BLaER1 (cell line): ENCODE measurements at regions not wholly inside any gene's neighbourhood (a gene's known extent, or its start where the extent isn't known, plus 50 kb on each side); places are given as distances from the start of the nearest gene placed in this dataset.

Experiments
- H3K27ac ChIP-seq: shearing (Covaris generic); formaldehyde crosslinking; 2 replicates; pipeline ENCODE4 v1.8.1; 2022
- H3K27me3 ChIP-seq: shearing (Covaris generic); formaldehyde crosslinking; 2 replicates; pipeline ENCODE4 v1.8.1; 2022
- H3K36me3 ChIP-seq: shearing (Covaris generic); formaldehyde crosslinking; 2 replicates; pipeline ENCODE4 v1.8.1; 2022
- H3K4me1 ChIP-seq: shearing (Covaris generic); formaldehyde crosslinking; 2 replicates; pipeline ENCODE4 v1.8.1; 2022
- H3K4me2 ChIP-seq: shearing (Covaris generic); formaldehyde crosslinking; 2 replicates; pipeline ENCODE4 v1.8.1; 2022
- H3K4me3 ChIP-seq: shearing (Covaris generic); formaldehyde crosslinking; 2 replicates; pipeline ENCODE4 v1.8.1; 2022
- H3K9ac ChIP-seq: shearing (Covaris generic); formaldehyde crosslinking; 2 replicates; pipeline ENCODE4 v1.8.1; 2022
- H3K9me3 ChIP-seq: shearing (Covaris generic); formaldehyde crosslinking; 2 replicates; pipeline ENCODE4 v1.8.1; 2022
- H4K20me1 ChIP-seq: shearing (Covaris generic); formaldehyde crosslinking; 2 replicates; pipeline ENCODE4 v1.8.1; 2022
- Cebpa-rat ChIP-seq: shearing (Covaris generic); IDR thresholded peaks from 2 replicates; pipeline ENCODE4 v1.8.1; 2022

GRCh38 chr12:91349476-91349875 lies 166.9 kb upstream of the DCN start:
- H3K9ac ChIP-seq = no peak overlapping the region
- H3K36me3 ChIP-seq = no peaks in the 10 kb centered on the region
- H3K4me3 ChIP-seq = no peak overlapping the region
- H3K4me2 ChIP-seq = no peak overlapping the region
- TF ChIP-seq Cebpa-rat = no peak
- no peaks in the 10 kb centered on the region for H3K27me3 ChIP-seq
- no peaks in the 10 kb centered on the region for H4K20me1 ChIP-seq
- no peaks in the 10 kb centered on the region for H3K9me3 ChIP-seq
- no peaks in the 10 kb centered on the region for H3K4me1 ChIP-seq
- H3K27ac ChIP-seq = no peak overlapping the region

GRCh38 chr12:91347481-91348214 lies 165.0 kb upstream of the DCN start:
- Histone ChIP-seq H3K4me3 (no peak overlapping the region), H3K4me1 (no peaks in the 10 kb centered on the region), H3K9me3 (no peaks in the 10 kb centered on the region), H3K27ac (no peak overlapping the region), H3K27me3 (no peaks in the 10 kb centered on the region), H3K9ac (no peak overlapping the region), H3K4me2 (no peak overlapping the region), H3K36me3 (no peaks in the 10 kb centered on the region), H4K20me1 (no peaks in the 10 kb centered on the region)
- TF ChIP-seq Cebpa-rat = no peak

GRCh38 chr12:91346827-91347226 lies 164.2 kb upstream of the DCN start:
- no peak for TF ChIP-seq Cebpa-rat
- Histone ChIP-seq H4K20me1 (no peaks in the 10 kb centered on the region), H3K4me3 (no peak overlapping the region), H3K9ac (no peak overlapping the region), H3K4me2 (no peak overlapping the region), H3K4me1 (no peaks in the 10 kb centered on the region), H3K36me3 (no peaks in the 10 kb centered on the region), H3K27me3 (no peaks in the 10 kb centered on the region), H3K27ac (no peak overlapping the region), H3K9me3 (no peaks in the 10 kb centered on the region)

GRCh38 chr12:91344408-91344807 lies 161.8 kb upstream of the DCN start:
- Histone ChIP-seq H3K27ac (no peak overlapping the region), H3K4me2 (no peak overlapping the region), H4K20me1 (no peaks in the 10 kb centered on the region), H3K4me1 (no peaks in the 10 kb centered on the region), H3K27me3 (no peaks in the 10 kb centered on the region), H3K36me3 (no peaks in the 10 kb centered on the region), H3K4me3 (no peak overlapping the region), H3K9me3 (no peaks in the 10 kb centered on the region), H3K9ac (no peak overlapping the region)
- no peak for TF ChIP-seq Cebpa-rat

GRCh38 chr12:91343010-91343409 lies 160.4 kb upstream of the DCN start:
- H3K9me3 ChIP-seq = no peaks in the 10 kb centered on the region
- no peak overlapping the region for H3K4me2 ChIP-seq
- TF ChIP-seq Cebpa-rat = no peak

GRCh38 chr12:91339106-91339505 lies 156.5 kb upstream of the DCN start:
- no peaks in the 10 kb centered on the region for H3K9me3 ChIP-seq
- no peak overlapping the region for H3K27ac ChIP-seq
- H3K36me3 ChIP-seq = no peaks in the 10 kb centered on the region
- no peaks in the 10 kb centered on the region for H3K27me3 ChIP-seq
- no peak for TF ChIP-seq Cebpa-rat
- no peak overlapping the region for H3K4me2 ChIP-seq
- no peaks in the 10 kb centered on the region for H3K4me1 ChIP-seq
- no peaks in the 10 kb centered on the region for H4K20me1 ChIP-seq
- no peak overlapping the region for H3K4me3 ChIP-seq
- H3K9ac ChIP-seq = no peak overlapping the region

More at GRCh38 chr12:91343010-91343409, 160.4 kb upstream of the DCN start:
- no peaks in the 10 kb centered on the region for H3K4me1 ChIP-seq
- no peak overlapping the region for H3K9ac ChIP-seq
- no peak overlapping the region for H3K27ac ChIP-seq
- no peak overlapping the region for H3K4me3 ChIP-seq
- no peaks in the 10 kb centered on the region for H3K27me3 ChIP-seq
- no peaks in the 10 kb centered on the region for H3K36me3 ChIP-seq
- no peaks in the 10 kb centered on the region for H4K20me1 ChIP-seq

GRCh38 chr12:91335699-91336098 lies 153.1 kb upstream of the DCN start:
- TF ChIP-seq Cebpa-rat = no peak
- Histone ChIP-seq H3K9ac (no peak overlapping the region), H3K27ac (no peak overlapping the region)

GRCh38 chr12:91333966-91334365 lies 151.3 kb upstream of the DCN start:
- no peak for TF ChIP-seq Cebpa-rat
- H3K4me1 ChIP-seq = no peaks in the 10 kb centered on the region
- no peak overlapping the region for H3K9ac ChIP-seq
- no peak overlapping the region for H3K4me3 ChIP-seq
- H3K36me3 ChIP-seq = no peaks in the 10 kb centered on the region
- H3K9me3 ChIP-seq = no peaks in the 10 kb centered on the region
- no peaks in the 10 kb centered on the region for H3K27me3 ChIP-seq
- H3K27ac ChIP-seq = no peak overlapping the region
- H4K20me1 ChIP-seq = no peaks in the 10 kb centered on the region
- H3K4me2 ChIP-seq = no peak overlapping the region

More at GRCh38 chr12:91335699-91336098, 153.1 kb upstream of the DCN start:
- Histone ChIP-seq H3K4me2 (no peak overlapping the region), H3K4me1 (no peaks in the 10 kb centered on the region), H3K9me3 (no peaks in the 10 kb centered on the region), H4K20me1 (no peaks in the 10 kb centered on the region), H3K27me3 (no peaks in the 10 kb centered on the region), H3K4me3 (no peak overlapping the region), H3K36me3 (no peaks in the 10 kb centered on the region)

- no peak overlapping the region for H3K4me2 ChIP-seq
- no peak overlapping the region for H3K9ac ChIP-seq
- H3K9me3 ChIP-seq = no peaks in the 10 kb centered on the region
- no peaks in the 10 kb centered on the region for H3K4me1 ChIP-seq
- H3K36me3 ChIP-seq = no peaks in the 10 kb centered on the region
- H4K20me1 ChIP-seq = no peaks in the 10 kb centered on the region
- no peaks in the 10 kb centered on the region for H3K27me3 ChIP-seq
- no peak overlapping the region for H3K4me3 ChIP-seq
- no peak for TF ChIP-seq Cebpa-rat
- H3K27ac ChIP-seq = no peak overlapping the region
These were observed 149.7 kb upstream of the DCN start for GRCh38 chr12:91332302-91332701.

- Histone ChIP-seq H4K20me1 (no peaks in the 10 kb centered on the region), H3K4me3 (no peak overlapping the region), H3K9me3 (no peaks in the 10 kb centered on the region), H3K4me1 (no peaks in the 10 kb centered on the region), H3K9ac (no peak overlapping the region), H3K4me2 (no peak overlapping the region), H3K27me3 (no peaks in the 10 kb centered on the region), H3K36me3 (no peaks in the 10 kb centered on the region), H3K27ac (no peak overlapping the region)
- no peak for TF ChIP-seq Cebpa-rat
These were observed 148.8 kb upstream of the DCN start for GRCh38 chr12:91331371-91331770.

GRCh38 chr12:91328451-91328850 lies 145.8 kb upstream of the DCN start:
- Histone ChIP-seq H3K4me2 (no peak overlapping the region), H3K9ac (no peak overlapping the region), H3K27ac (no peak overlapping the region), H3K36me3 (no peaks in the 10 kb centered on the region), H3K4me3 (no peak overlapping the region), H3K4me1 (no peaks in the 10 kb centered on the region), H3K27me3 (no peaks in the 10 kb centered on the region), H3K9me3 (no peaks in the 10 kb centered on the region), H4K20me1 (no peaks in the 10 kb centered on the region)
- no peak for TF ChIP-seq Cebpa-rat
